ENCODE measurements at regions not wholly inside any gene's neighbourhood (a gene's known extent, or its start where the extent isn't known, plus 50 kb on each side); places are given as distances from the start of the nearest gene placed in this dataset.

GRCh38 chr13:64924401-64924800, 2305.7 kb downstream of the PCDH9 start:
- DNase-seq (ENCODE audit: low spot score) = no peak

GRCh38 chr13:64917566-64917965, 2312.6 kb downstream of the PCDH9 start:
- DNase-seq (ENCODE audit: low spot score) = no peak

GRCh38 chr13:64912141-64912540, 2318.0 kb downstream of the PCDH9 start:
- DNase-seq (ENCODE audit: low spot score) = no peak

GRCh38 chr13:64910096-64910495, 2320.0 kb downstream of the PCDH9 start:
- no peak for DNase-seq (ENCODE audit: low spot score)

- DNase-seq (ENCODE audit: low spot score) = no peak
Observed at GRCh38 chr13:64909184-64909583, 2321.0 kb downstream of the PCDH9 start.

- no peak for DNase-seq (ENCODE audit: low spot score)
Observed at GRCh38 chr13:64900039-64900438, 2330.1 kb downstream of the PCDH9 start.

GRCh38 chr13:64884976-64885375, 2345.2 kb downstream of the PCDH9 start:
- no peak for DNase-seq (ENCODE audit: low spot score)

GRCh38 chr13:64877176-64877575, 2353.0 kb downstream of the PCDH9 start:
- no peak for DNase-seq (ENCODE audit: low spot score)

GRCh38 chr13:64871742-64872141, 2358.4 kb downstream of the PCDH9 start:
- DNase-seq (ENCODE audit: low spot score) = no peak

GRCh38 chr13:64869539-64869938, 2360.6 kb downstream of the PCDH9 start:
- no peak for DNase-seq (ENCODE audit: low spot score)

- DNase-seq (ENCODE audit: low spot score) = no peak
Observed at GRCh38 chr13:64867856-64868255, 2362.3 kb downstream of the PCDH9 start.

GRCh38 chr13:64866331-64866730, 2363.8 kb downstream of the PCDH9 start:
- DNase-seq (ENCODE audit: low spot score) = no peak

GRCh38 chr13:64855506-64855905, 2374.6 kb downstream of the PCDH9 start:
- DNase-seq (ENCODE audit: low spot score) = no peak

- no peak for DNase-seq (ENCODE audit: low spot score)
Observed at GRCh38 chr13:64850017-64850416, 2380.1 kb downstream of the PCDH9 start.

GRCh38 chr13:64849196-64849595, 2380.9 kb downstream of the PCDH9 start:
- DNase-seq (ENCODE audit: low spot score) = no peak

GRCh38 chr13:64847767-64848166, 2382.4 kb downstream of the PCDH9 start:
- DNase-seq (ENCODE audit: low spot score) = no peak

- no peak for DNase-seq (ENCODE audit: low spot score)
Observed at GRCh38 chr13:64845110-64845509, 2385.0 kb downstream of the PCDH9 start.

- peak; percentile 7 for DNase-seq (ENCODE audit: low spot score)
Observed at GRCh38 chr13:64819081-64819480, 2411.1 kb downstream of the PCDH9 start.

- no peak for DNase-seq (ENCODE audit: low spot score)
Observed at GRCh38 chr13:64817691-64818090, 2412.4 kb downstream of the PCDH9 start.

GRCh38 chr13:64810750-64811149, 2419.4 kb downstream of the PCDH9 start:
- DNase-seq (ENCODE audit: low spot score) = no peak

- no peak for DNase-seq (ENCODE audit: low spot score)
Observed at GRCh38 chr13:64808704-64809103, 2421.4 kb downstream of the PCDH9 start.

GRCh38 chr13:64801768-64802167, 2428.4 kb downstream of the PCDH9 start:
- no peak for DNase-seq (ENCODE audit: low spot score)

GRCh38 chr13:64798422-64798821, 2431.7 kb downstream of the PCDH9 start:
- DNase-seq (ENCODE audit: low spot score) = no peak

GRCh38 chr13:64793592-64793991, 2436.5 kb downstream of the PCDH9 start:
- no peak for DNase-seq (ENCODE audit: low spot score)

GRCh38 chr13:64793131-64793530, 2437.0 kb downstream of the PCDH9 start:
- DNase-seq (ENCODE audit: low spot score) = no peak

All from HT-29 (cell line).